ENCODE measurements at regions not wholly inside any gene's neighbourhood (a gene's known extent, or its start where the extent isn't known, plus 50 kb on each side); places are given as distances from the start of the nearest gene placed in this dataset.
A peak's percentile ranks its signal among the peaks of the same experiment; 100 is the strongest.
"Not testable (repeated sequence)": the region's sequence is repeated elsewhere in the genome, so short reads cannot be mapped to it uniquely, and the experiment has no call there.

GRCh38 chr2:242032780-242033656, 163.5 kb downstream of the RTP5 start:
- no peak for DNase-seq

GRCh38 chr2:242034138-242034537, 164.6 kb downstream of the RTP5 start:
- no peak for DNase-seq

GRCh38 chr2:242034996-242035814, 165.7 kb downstream of the RTP5 start:
- no peak for DNase-seq

GRCh38 chr2:242035858-242036652, 166.5 kb downstream of the RTP5 start:
- DNase-seq: peak; percentile 23

GRCh38 chr2:242036653-242036950, 167.1 kb downstream of the RTP5 start:
- DNase-seq: no peak

GRCh38 chr2:242038166-242038927, 168.8 kb downstream of the RTP5 start:
- DNase-seq: no peak

- DNase-seq: no peak
These were observed 169.4 kb downstream of the RTP5 start for GRCh38 chr2:242038928-242039341.

GRCh38 chr2:242040303-242040655, 170.8 kb downstream of the RTP5 start:
- DNase-seq: no peak

- DNase-seq: no peak
These were observed 171.2 kb downstream of the RTP5 start for GRCh38 chr2:242040681-242041080.

- DNase-seq: no peak
These were observed 172.3 kb downstream of the RTP5 start for GRCh38 chr2:242041816-242042215.

- no peak for DNase-seq
These were observed 174.2 kb downstream of the RTP5 start for GRCh38 chr2:242043538-242044312.

GRCh38 chr2:242044313-242044590, 174.7 kb downstream of the RTP5 start:
- no peak for DNase-seq

GRCh38 chr2:242045596-242046144, 176.1 kb downstream of the RTP5 start:
- DNase-seq: not testable (repeated sequence)

GRCh38 chr2:242046206-242046826, 176.8 kb downstream of the RTP5 start:
- DNase-seq: no peak

GRCh38 chr2:242047963-242048362, 178.4 kb downstream of the RTP5 start:
- DNase-seq: no peak

GRCh38 chr2:242048479-242048878, 178.9 kb downstream of the RTP5 start:
- no peak for DNase-seq

- DNase-seq: not testable (repeated sequence)
These were observed 180.0 kb downstream of the RTP5 start for GRCh38 chr2:242049492-242049891.

- no peak for DNase-seq
These were observed 181.9 kb downstream of the RTP5 start for GRCh38 chr2:242051463-242051862.

GRCh38 chr2:242052421-242052820, 182.9 kb downstream of the RTP5 start:
- no peak for DNase-seq

- DNase-seq: no peak
These were observed 184.4 kb downstream of the RTP5 start for GRCh38 chr2:242053921-242054320.

GRCh38 chr2:242054406-242054805, 184.9 kb downstream of the RTP5 start:
- DNase-seq: no peak

All from NCI-H146 (cell line).